DND-41 (cell line): ENCODE measurements at regions not wholly inside any gene's neighbourhood (a gene's known extent, or its start where the extent isn't known, plus 50 kb on each side); places are given as distances from the start of the nearest gene placed in this dataset.

Experiments used
- ATAC-seq: fragments of 200-7000 bp; cut with Tn5 transposase; 3 replicates; pipeline ENCODE4 v1.9.1; 2021; ENCODE audit warnings: low read depth; ENCODE audit not compliant: insufficient read depth
- DNase-seq: peaks from one replicate; pipeline ENCODE4 v3.0.0-alpha.2; 2020
- H2AFZ ChIP-seq: 2 replicates; pipeline ENCODE4 v1.6.0; 2012; ENCODE audit warnings: low read depth, low read length
- H3K27ac ChIP-seq: 2 replicates; pipeline ENCODE4 v1.5.1; 2012; ENCODE audit warnings: low read length, inconsistent platforms
- H3K27me3 ChIP-seq: fragments of 200-600 bp; sonication (generic); 2 replicates; pipeline ENCODE4 v1.6.0; 2012; ENCODE audit warnings: low read length, mild to moderate bottlenecking, inconsistent platforms; ENCODE audit not compliant: insufficient read depth, poor library complexity
- H3K36me3 ChIP-seq: 2 replicates; pipeline ENCODE4 v1.5.1; 2012; ENCODE audit warnings: low read length, inconsistent platforms; ENCODE audit not compliant: insufficient read depth
- H3K4me1 ChIP-seq: 2 replicates; pipeline ENCODE4 v1.5.1; 2012; ENCODE audit warnings: mild to moderate bottlenecking, low read length; ENCODE audit not compliant: insufficient read depth
- H3K4me2 ChIP-seq: 2 replicates; pipeline ENCODE4 v1.6.0; 2012; ENCODE audit warnings: mild to moderate bottlenecking, moderate library complexity, low read length, inconsistent platforms; ENCODE audit not compliant: insufficient read depth
- H3K4me3 ChIP-seq, 2 experiments: fragments of 200-600 bp in 1 of 2; shearing (Covaris generic) in 1 of 2; 2 replicates each; pipeline ENCODE4 v1.5.1; 2012 to 2016; ENCODE audit warnings: inconsistent platforms in 2 of 2, low read length in 2 of 2, mild to moderate bottlenecking in 2 of 2, low read depth in 1 of 2, moderate library complexity in 1 of 2
- H3K79me2 ChIP-seq: 2 replicates; pipeline ENCODE4 v1.6.0; 2012; ENCODE audit warnings: low read length, inconsistent platforms; ENCODE audit not compliant: insufficient read depth
- H3K9ac ChIP-seq: 2 replicates; pipeline ENCODE4 v1.6.0; 2012; ENCODE audit warnings: low read depth, mild to moderate bottlenecking, inconsistent platforms, low read length, moderate library complexity
- H3K9me3 ChIP-seq: 2 replicates; pipeline ENCODE4 v1.5.1; 2012; ENCODE audit warnings: low read length, moderate library complexity, mild to moderate bottlenecking, inconsistent platforms; ENCODE audit not compliant: insufficient read depth, severe bottlenecking
- H4K20me1 ChIP-seq: 2 replicates; pipeline ENCODE4 v1.6.0; 2012; ENCODE audit warnings: low read length; ENCODE audit not compliant: insufficient read depth
- EZH2 ChIP-seq: IDR thresholded peaks from 3 replicates; pipeline ENCODE4 v1.6.1; 2012; ENCODE audit warnings: borderline replicate concordance, low read depth, mild to moderate bottlenecking, moderate library complexity, low read length, inconsistent platforms; ENCODE audit not compliant: severe bottlenecking
- TF ChIP-seq, protein P1 (sequence below): IDR thresholded peaks from 2 replicates; pipeline ENCODE4 v1.5.1; 2012; ENCODE audit warnings: borderline replicate concordance, low read length, moderate library complexity, mild to moderate bottlenecking; ENCODE audit not compliant: poor library complexity, severe bottlenecking; ENCODE audit errors: extremely low read depth

DNA sequence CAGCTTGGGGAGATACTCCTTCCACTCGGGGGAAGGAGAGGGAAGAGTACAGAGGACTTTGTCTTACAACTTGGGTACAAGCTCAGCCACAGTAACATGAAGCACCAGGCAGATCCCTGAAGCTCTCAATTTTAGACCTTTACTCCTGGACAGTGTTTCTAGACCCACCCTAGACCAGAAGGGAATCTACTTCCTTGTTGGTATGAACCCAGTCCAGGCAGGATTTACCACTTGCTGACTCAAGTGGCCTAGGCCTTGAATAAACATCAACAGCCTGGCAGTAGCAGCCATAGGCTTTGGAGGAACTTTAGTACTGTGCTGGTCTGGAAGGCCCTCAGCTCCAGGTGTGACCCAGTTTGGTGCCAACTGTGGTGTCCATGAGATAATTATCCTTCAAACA lies 173.1 kb downstream of the ADRA2A start:
- no peaks in the 10 kb centered on the region for H3K9me3 ChIP-seq
- no peaks in the 10 kb centered on the region for H3K27me3 ChIP-seq
- H3K36me3 ChIP-seq, result no peaks in the 10 kb centered on the region
- H3K27ac ChIP-seq, result no peak overlapping the region
- TF ChIP-seq, protein P1, sequence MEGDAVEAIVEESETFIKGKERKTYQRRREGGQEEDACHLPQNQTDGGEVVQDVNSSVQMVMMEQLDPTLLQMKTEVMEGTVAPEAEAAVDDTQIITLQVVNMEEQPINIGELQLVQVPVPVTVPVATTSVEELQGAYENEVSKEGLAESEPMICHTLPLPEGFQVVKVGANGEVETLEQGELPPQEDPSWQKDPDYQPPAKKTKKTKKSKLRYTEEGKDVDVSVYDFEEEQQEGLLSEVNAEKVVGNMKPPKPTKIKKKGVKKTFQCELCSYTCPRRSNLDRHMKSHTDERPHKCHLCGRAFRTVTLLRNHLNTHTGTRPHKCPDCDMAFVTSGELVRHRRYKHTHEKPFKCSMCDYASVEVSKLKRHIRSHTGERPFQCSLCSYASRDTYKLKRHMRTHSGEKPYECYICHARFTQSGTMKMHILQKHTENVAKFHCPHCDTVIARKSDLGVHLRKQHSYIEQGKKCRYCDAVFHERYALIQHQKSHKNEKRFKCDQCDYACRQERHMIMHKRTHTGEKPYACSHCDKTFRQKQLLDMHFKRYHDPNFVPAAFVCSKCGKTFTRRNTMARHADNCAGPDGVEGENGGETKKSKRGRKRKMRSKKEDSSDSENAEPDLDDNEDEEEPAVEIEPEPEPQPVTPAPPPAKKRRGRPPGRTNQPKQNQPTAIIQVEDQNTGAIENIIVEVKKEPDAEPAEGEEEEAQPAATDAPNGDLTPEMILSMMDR, result no peak
- no peak for TF ChIP-seq EZH2
- H3K79me2 ChIP-seq, result no peaks in the 10 kb centered on the region
- ATAC-seq, result no peak
- no peak overlapping the region for H2AFZ ChIP-seq
- H3K9ac ChIP-seq, result no peak overlapping the region
- H4K20me1 ChIP-seq, result no peaks in the 10 kb centered on the region
- DNase-seq, result no peak
- H3K4me1 ChIP-seq, result no peaks in the 10 kb centered on the region
- H3K4me2 ChIP-seq, result no peak overlapping the region
- H3K4me3 ChIP-seq, result no peak overlapping the region

DNA sequence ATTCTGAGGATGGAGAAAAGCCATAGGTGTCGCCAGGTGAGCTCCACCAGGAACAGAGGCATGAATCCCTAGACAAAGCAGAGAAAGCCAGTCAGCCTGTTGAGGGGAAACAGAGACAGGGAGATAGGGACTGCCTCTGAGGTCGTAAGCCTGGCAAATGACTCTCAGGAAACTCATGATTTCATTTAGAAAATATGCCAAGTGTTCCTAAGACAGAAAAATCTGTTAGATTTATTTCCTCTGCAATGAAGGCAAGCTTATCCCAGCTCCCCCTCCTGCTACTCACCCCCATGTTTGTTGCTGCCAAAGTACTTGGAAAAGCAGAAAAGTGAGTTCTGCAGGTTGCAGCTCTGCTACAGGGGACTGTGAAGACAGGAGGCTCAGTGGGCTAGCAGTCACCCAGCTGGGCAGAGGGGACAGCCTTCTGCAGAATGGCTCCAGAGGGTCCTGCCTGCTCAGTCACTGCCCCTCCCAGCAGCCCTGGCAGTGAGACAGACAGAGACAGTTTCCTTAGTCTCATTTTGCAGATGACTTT lies 184.3 kb downstream of the ADRA2A start:
- DNase-seq (no peak), ATAC-seq (no peak)
- H3K9ac ChIP-seq, result no peak overlapping the region
- H4K20me1 ChIP-seq, result no peaks in the 10 kb centered on the region
- H3K4me2 ChIP-seq, result no peak overlapping the region
- no peaks in the 10 kb centered on the region for H3K4me1 ChIP-seq
- H2AFZ ChIP-seq, result no peak overlapping the region
- H3K27me3 ChIP-seq, result no peaks in the 10 kb centered on the region
- TF ChIP-seq, protein P1, result no peak
- no peak for TF ChIP-seq EZH2
- H3K79me2 ChIP-seq, result no peaks in the 10 kb centered on the region
- no peak overlapping the region for H3K27ac ChIP-seq
- H3K4me3 ChIP-seq, result no peak overlapping the region
- no peaks in the 10 kb centered on the region for H3K36me3 ChIP-seq
- no peaks in the 10 kb centered on the region for H3K9me3 ChIP-seq

DNA sequence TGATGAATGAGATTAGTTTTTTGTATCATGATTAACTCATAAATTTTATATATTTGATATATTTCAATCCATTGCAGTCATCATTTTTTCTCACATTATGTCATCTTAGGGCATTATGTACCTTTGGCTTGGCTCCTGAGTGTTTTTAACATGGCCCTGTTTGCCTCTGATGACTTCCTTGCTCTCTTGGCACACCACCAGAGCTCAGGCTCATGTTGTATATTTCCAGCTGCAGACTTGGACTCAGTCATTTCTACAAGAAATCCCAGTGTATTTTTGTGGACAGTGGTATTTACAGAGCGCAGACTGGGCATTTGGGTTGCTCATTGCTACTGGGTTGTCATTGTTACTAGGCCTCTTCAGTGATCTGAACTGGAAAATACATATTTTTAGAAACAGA lies 188.5 kb downstream of the ADRA2A start:
- no peak for DNase-seq

More for the DNA sequence above, 188.5 kb downstream of the ADRA2A start:
- ATAC-seq, result no peak
- Histone ChIP-seq H3K9ac (no peak overlapping the region), H3K36me3 (no peaks in the 10 kb centered on the region), H3K4me2 (no peak overlapping the region), H3K27ac (no peak overlapping the region), H3K79me2 (no peaks in the 10 kb centered on the region), H3K9me3 (no peaks in the 10 kb centered on the region), H2AFZ (no peak overlapping the region), H3K4me3 (no peak overlapping the region), H4K20me1 (no peaks in the 10 kb centered on the region), H3K27me3 (no peaks in the 10 kb centered on the region), H3K4me1 (no peaks in the 10 kb centered on the region)
- TF ChIP-seq, protein P1, result no peak
- TF ChIP-seq EZH2, result no peak
